22Rv1 (cell line): ENCODE measurements at regions not wholly inside any gene's neighbourhood (a gene's known extent, or its start where the extent isn't known, plus 50 kb on each side); places are given as distances from the start of the nearest gene placed in this dataset.

Source experiments
- CTCF ChIP-seq: fragments of 450-650 bp; IDR thresholded peaks from 2 replicates; pipeline ENCODE4 v1.5.1; 2017; ENCODE audit warnings: mild to moderate bottlenecking
- ZFX ChIP-seq: fragments of 450-650 bp; IDR thresholded peaks from 2 replicates; pipeline ENCODE4 v1.6.1; 2017; ENCODE audit warnings: antibody characterized with exemption, borderline replicate concordance

- TF ChIP-seq CTCF (no peak), ZFX (no peak)
Measured at GRCh38 chr11:129273944-129274711, 82.0 kb upstream of the ARHGAP32 start.
